Gastrocnemius medialis (tissue), 4 donors: ENCODE measurements at regions not wholly inside any gene's neighbourhood (a gene's known extent, or its start where the extent isn't known, plus 50 kb on each side); places are given as distances from the start of the nearest gene placed in this dataset.

ENCODE experiments used
- POLR2A ChIP-seq, 2 donors: fragments of 450-650 bp; IDR thresholded peaks; one replicate each; pipeline ENCODE4 v1.6.1; 2017; ENCODE audit warnings: antibody characterized with exemption in 2 of 2, mild to moderate bottlenecking in 2 of 2, moderate library complexity in 2 of 2
- TF ChIP-seq, protein P1 (sequence below), 5 experiments: fragments of 450-650 bp in 3 of 5; fragments of 200-600 bp in 2 of 5; sonication (generic) in 2 of 5; IDR thresholded peaks in 4 of 5; conservative IDR thresholded peaks in 1 of 5; 1 replicate in 4 of 5; 2 replicates in 1 of 5; pipeline ENCODE4 v1.5.1; 2016 to 2019; ENCODE audit warnings: antibody characterized with exemption in 5 of 5, mild to moderate bottlenecking in 3 of 5, moderate library complexity in 3 of 5

DNA sequence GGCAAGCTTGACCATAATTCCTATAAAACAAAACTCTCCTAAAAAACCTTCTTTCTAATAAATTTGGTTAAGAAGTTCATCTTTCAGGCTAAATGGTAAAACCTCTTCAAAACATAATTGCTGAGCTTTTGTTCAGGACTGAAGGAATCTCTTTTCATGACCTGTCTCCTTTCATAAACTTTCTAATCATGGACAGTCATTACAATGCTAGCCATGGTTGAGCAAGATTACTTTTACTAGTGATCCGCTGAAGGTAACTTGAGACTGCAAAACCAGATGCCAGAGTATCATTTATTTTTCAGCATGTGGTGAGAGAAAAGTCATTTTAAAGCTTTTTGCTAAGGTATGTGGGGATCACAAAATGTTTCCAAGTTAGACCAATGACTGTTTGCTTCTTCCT lies 186.4 kb upstream of the RHOBTB1 start:
- TF ChIP-seq, protein P1, sequence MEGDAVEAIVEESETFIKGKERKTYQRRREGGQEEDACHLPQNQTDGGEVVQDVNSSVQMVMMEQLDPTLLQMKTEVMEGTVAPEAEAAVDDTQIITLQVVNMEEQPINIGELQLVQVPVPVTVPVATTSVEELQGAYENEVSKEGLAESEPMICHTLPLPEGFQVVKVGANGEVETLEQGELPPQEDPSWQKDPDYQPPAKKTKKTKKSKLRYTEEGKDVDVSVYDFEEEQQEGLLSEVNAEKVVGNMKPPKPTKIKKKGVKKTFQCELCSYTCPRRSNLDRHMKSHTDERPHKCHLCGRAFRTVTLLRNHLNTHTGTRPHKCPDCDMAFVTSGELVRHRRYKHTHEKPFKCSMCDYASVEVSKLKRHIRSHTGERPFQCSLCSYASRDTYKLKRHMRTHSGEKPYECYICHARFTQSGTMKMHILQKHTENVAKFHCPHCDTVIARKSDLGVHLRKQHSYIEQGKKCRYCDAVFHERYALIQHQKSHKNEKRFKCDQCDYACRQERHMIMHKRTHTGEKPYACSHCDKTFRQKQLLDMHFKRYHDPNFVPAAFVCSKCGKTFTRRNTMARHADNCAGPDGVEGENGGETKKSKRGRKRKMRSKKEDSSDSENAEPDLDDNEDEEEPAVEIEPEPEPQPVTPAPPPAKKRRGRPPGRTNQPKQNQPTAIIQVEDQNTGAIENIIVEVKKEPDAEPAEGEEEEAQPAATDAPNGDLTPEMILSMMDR (IDR thresholded peaks at IDR 0.05 in 4 of 5, conservative IDR thresholded peaks at IDR 0.05 in 1 of 5) = no peak
- TF ChIP-seq POLR2A (IDR thresholded peaks at IDR 0.05) = no peak
